Effector CD4-positive, alpha-beta T cell (primary cell): ENCODE measurements at regions not wholly inside any gene's neighbourhood (a gene's known extent, or its start where the extent isn't known, plus 50 kb on each side); places are given as distances from the start of the nearest gene placed in this dataset.

Experiments
- DNase-seq: peaks from one replicate; pipeline ENCODE4 v3.0.0-alpha.2; 2020

DNA sequence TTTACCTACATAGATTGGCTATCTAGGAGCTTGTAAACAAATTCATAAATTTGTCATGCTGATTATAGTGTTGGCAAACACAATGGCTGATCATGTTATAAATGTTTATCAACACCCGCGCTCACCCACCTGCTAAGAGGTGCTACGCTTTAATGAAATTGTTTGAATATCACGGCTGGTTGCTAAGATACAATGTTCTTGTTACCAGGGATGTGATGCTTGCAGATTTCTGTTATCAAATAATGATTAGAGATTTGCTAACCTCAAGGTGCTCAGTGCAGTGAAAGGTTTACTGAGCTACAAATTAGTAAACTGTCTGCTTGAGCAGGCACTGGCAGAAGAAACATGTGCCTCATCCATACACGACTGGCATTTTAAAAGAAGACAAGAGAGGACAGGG is 160.0 kb upstream of the ZEB2 start:
- DNase-seq: no peak

DNA sequence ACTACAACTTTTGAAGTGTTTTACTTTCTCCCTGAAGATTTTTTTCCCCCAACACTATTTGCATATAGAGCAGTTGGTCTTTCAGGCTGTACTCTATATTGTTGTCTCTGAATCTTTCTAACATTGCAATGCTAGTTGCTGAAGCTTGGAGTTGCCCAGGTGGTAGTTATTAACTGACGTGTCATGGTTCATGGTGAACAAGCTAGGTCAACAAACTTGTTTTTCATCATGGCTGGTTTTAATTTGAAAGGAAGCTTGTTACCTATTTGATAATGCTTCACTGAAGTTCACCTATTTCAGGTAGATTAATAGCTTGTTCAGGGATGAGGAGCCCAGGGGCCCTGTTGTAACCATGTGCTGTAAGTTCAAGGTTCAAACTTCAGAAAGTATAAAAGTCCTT is 158.8 kb upstream of the ZEB2 start:
- no peak for DNase-seq

DNA sequence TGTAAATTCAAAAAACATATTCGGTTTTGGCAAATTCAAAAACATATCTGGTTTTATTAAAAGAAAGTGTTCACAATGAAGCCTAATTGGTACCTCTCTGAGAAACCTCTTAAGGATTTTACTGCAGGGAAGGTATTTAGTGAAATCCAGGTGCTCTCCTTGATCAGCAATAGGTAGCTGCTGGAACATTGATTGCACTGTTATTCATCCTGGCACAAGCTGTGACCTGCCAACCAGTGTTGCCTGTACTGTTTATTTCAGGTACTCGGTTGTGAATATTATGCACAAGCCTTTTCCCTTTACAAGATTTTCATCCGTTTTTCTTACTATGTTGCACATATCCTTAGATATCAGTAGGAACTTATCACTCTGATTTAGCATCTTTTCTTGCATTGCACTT is 155.8 kb upstream of the ZEB2 start:
- no peak for DNase-seq

DNA sequence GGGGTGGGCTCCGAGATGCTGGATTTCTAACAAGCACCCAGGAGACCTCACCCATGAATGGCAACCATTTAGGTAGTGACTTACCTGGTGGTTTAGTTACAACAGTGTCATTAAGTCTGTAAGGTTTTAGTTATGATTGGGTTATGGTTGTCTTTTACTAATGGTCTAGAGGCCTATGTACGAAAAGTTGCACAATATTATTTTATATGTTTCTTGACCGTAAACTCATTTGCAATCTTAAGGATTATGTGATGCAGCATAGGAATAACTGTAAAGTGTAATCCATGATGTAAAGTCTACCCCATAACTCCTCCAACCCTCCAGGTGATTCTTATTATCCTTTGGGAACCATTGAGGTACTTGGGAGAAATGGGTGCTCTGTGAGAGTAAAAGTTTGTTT is 155.4 kb upstream of the ZEB2 start:
- DNase-seq: no peak

DNA sequence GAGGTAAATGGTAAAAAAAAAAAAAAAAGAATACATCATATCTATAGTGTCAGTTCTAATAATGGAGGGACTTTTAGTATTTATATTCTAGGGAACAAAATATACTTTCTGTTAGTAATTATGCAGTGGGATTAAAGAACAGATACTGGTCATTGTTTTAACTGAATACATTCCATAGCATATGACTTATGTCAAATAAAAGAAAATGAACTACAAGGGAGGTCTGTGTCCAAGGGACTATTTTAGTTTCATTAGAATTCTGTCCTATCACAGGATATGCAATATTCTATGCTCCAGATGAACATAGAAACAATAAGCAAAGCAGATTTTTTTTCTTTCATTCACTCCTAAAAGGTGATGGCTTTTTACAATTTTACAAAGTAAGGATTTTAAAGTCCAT is 154.2 kb upstream of the ZEB2 start:
- DNase-seq: no peak

DNA sequence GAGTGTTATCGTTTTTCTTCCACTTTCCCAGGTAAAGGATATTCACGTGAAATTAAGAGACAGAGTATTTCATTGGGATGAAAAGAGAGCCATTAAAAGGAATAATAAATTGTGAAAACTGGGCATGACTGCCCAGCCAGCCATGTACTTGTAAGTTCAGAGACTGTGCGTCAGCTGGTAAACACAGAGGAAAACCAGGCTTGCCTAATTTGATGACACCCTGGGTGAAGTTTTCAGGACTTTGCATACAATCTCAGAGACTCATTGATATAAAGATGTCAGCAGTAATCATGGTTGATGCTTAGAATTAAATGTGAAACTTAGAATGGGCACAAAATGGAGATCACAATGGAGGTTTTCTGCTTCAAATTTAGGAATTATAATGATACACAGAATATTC is 153.5 kb upstream of the ZEB2 start:
- DNase-seq: no peak

DNA sequence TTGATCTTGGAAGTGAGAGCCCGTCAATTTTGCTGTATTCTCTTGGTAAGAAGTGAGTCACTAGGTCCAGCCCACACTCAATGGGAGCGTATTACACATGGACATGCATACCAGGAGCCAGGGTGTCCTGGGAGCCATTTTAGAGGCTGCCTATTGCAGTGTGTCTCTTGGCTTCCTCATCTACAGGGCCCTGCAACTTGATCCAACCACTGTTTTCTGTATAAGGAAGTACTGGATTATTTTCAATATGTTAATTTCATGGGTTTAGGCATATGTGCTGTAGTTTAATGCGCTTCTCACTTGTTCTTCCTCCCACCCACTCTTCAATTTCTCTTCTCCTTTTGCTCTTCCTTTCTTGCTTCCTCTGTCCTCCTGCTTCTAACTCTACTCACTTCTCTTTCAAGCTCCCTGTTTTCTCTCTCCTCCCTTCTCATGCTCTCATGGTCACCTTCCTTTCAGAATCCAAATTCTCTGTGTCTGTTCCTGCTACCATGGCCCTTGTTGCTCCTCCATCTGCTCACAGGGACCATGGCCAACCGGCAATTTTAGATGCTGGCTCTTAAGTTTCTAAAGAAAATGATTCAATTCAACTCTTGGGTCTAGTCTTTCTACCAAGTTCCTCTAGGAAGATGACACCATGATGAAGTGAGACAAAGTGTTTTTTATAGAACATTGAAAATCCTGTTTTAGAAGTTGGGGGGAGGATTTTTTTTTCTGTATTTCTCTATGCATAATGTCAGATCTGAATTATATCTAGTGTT is 152.0 kb upstream of the ZEB2 start:
- DNase-seq: no peak

DNA sequence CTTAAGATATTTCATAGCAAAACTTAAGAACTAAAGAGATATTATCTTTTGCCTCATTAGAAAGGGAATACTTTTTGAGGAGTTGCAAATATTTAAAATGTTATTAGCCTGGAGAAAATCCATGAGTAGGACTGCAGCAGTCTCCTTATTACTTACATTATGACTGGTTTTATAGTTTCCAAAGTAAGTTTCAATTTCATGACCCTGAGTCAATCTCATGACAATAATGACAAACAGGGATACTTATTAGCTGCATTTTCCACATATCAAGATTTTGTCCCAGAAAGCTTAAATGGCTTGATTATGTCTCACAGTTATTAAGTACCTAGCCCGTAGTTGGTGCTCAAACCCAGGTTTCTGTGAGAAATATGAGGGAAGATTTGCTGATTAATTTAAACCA is 150.8 kb upstream of the ZEB2 start:
- DNase-seq: no peak

DNA sequence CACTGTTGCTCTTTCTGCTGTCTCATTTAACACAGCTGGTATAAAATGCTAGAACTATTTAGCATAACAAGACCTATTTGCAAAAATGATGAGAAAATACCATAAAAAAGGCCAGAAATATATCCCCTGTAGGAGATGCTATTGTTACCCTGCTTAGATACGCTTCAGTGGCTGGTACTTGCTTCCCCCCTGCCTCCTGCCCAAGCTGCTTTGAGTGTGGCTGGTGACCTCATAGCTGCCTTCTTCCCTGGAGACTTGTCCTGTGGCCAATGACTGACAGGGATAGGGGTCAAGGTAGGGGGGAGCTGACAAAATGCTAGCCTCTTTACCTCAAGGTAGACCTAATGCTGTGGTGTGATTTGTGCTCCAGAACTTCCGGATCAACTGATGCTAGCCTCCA is 150.2 kb upstream of the ZEB2 start:
- DNase-seq: no peak

DNA sequence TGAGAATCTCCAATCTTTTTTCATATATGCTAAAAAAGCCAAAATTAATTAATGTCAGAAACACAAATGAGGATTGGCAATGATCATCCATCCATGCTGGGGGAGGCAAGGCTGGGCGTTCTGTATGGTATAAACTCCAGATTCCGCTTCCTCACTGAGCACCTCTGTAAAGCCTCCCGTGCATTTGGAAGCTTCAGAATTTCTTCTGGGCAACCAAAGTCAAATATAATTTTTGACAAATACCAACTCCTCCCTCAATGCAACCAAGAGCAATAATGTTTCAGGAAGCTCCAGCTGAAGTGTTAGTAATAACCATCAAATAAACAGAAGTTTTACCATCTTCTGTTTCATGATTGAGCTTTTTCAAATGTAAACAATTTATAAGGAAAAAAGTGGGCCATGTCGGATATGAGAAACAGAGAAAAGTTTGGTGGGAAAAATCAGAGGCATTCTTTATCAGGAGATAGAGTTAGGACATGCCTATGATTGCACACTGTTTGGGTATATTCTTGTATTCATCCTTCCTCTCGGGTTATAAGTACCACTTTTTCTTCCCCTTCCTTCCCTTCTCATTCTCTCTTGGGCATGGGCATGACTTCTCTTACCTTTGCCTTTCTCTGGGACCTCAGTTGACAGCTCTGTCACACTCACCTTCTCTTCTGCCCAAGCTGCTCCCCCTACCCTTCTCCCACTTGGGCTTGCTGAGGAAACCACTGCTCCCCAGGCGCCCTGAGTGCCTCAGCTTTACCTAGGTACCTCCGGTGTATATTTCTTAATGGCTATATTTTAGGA is 149.5 kb upstream of the ZEB2 start:
- no peak for DNase-seq

DNA sequence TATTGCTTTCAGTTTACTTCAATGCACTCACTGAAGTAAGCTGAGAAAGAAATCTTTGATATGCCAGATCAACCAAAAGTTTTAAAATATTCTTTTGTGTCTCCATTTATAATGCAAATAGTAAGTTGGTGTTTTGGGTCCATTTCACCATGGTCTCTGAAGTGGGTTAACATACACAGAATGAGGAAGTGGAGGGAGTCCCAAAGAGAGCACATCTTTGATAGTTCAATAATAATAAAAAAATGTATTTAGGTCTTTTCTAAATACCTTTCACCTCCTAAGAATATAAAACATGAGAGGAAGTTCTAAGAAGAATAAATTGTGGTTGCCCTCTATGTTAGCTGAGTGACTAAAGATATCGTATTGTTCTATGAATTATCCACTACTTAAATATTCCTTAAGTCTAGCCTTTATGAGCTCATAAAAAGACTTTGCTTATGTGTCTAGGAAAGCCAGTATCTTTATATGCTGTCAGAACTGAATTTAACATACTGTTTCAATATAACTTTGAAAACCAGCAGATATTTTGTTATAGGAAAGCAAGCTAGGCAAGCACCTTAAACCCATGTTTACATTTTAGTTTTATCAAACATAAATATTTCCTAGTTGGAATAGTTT is 148.7 kb upstream of the ZEB2 start:
- no peak for DNase-seq

DNA sequence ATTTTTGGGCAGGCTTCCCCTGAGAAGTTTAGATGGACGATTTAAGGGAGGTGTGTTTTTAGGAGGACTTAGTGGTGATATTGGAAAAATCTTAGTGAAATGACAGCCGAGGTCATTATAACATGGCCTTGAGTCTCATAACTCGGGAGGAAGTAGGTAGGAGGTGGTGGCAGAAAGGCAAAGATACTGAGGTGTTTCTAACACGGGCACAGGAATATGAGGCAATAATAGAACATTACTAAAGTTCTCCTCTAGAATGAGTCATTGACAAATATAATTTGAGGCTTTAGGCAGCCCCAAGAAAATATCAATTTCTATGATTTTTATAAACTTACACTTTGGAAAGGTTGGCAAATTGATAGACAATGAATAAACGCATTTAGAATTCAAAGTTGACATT is 146.1 kb upstream of the ZEB2 start:
- DNase-seq: no peak

DNA sequence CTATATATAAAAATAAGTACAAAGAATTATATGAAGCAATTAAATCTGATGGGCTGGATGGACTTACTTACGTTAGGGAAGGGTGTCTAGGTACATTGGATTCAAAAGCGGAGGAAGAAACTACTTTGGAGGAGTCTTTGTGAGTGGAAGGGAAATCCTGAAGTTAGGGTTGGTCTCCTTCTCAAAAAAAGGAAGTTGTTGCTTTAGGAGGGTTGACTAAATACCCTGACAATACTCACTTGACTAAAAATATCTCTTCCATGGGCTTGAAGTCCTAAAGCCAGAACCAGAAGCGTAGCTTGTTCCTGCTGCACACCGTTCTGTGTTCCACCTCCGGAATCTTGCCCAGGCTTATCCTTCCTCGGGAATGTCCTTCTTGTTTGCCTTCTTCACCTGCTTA is 143.3 kb upstream of the ZEB2 start:
- no peak for DNase-seq

DNA sequence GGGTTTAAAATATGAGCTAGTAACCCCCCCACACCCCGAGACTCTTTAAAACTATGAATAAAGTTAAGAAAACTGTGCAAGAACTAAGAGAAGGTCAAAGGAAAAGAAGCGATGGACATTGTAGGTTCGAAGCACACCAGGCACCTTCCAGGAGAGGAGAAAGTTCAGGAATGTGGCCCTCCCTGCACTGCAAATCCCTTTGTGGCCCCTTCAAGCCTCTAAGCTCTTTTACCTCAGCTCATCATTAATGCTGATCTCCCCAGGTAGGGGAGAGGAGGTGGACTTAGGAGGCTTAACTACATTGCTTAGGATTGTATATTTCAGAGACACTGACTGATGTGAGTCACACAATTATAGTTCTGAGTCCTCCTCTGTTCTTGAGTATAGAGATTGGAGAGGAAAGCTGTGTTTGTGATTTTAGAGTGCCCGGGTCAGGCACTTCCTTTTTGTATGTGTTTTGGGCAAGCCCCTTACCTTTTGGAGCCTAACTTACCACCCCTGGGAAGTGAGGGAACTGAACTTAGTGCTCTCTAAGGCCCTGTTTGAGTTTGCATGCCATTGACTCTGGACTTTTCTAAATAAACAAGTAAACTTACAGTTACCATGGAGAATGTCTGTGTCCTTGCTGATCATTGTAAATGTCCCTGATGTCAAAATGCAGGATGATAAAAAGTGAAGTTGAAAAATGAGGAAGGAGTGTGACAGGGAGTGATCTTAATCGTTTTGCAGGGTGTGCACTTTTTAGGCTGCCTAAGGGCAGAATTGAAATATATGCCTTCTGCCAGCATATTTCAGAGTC is 140.8 kb upstream of the ZEB2 start:
- DNase-seq: no peak

DNA sequence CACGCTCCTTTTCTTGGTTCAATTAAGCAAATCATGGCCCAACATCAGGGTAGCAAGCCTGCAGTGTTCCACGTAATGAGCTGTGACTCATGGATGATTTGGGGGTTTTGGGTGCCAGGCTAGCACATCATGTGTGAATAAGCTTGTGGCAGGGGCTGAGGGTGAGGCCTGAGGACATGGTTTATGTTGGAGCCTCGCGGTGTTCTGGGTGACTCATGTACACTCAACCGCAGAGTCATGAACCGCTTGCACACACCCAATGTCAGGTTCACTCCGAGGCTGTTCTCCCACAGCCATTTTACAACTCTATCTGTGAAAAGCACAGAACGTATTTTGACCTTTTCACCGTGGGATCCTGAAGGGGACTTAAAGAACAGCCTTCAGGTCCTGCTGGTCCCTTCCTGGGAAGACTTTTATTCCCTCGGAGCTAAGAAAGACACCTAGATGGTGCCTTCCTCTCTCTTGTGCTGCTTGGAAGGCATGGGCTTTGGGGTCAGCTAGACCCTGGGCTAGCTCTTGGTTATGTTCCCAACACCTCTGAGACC is 139.9 kb upstream of the ZEB2 start:
- peak; percentile 18 for DNase-seq

DNA sequence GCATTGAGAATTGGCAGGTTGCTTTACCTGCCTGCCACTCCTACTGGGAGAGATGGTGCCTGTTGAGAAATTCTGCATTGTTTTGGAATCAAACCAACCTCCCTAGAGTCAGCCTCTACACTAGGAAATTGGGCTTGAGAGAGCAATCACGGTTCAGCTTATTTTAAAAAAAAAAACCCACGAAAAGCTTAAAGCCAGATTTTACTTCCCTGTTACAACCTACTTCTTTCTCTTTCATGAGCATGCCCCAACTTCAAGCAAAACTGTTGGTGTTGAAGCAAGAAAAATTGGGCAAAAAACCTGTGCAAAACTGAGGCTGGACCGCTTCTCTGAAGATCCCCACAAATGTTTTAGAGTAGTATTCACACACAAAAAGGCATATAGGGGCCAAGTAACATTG is 134.6 kb upstream of the ZEB2 start:
- DNase-seq: no peak

DNA sequence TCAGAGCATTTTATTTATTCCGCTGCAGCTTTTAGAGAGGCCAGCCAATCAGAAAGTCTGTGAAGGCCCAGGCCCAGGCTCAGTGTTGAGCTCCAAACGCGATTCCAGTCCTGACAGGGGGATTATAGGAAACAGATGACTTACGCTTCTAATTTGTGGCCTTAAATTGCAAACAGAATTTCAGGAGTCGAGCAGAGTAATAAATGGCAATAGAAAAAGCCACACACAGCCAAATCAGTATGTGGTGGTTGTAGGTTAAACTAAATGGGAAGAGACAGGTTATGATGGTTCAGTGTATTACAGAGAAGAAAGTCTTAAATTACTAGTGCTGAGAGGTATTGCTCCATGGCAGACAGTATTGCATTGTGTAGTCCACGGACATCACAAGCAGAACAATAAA is 131.0 kb upstream of the ZEB2 start:
- no peak for DNase-seq

DNA sequence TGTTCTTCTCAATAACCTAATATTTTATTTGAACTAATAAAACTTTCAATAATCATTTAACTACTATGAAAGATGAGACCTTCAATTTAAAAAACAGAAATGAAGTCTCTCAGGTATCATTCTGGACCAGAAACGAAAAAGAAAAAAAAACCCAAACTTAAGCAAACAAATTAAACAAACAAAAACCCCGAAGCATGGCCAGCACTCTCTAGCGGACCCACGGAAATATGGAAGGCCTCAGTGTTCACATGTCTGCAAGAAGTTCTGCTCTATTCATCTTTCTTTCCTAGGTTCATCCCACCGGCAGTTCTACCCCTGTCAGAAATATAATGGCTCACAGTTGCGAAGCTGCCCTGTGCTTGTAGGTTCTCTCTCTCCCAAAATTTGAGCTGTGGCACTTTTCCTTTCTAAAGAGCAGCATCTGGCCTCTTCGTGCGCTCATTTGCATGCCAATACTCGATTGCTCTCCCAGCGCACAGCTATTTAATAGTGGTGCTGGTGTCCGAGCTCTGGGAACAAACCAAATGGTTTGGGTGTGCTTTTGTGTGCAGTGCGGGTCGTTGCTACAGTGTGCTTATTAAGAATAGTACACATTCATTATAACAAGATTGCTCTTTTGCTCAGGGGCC is 129.0 kb upstream of the ZEB2 start:
- no peak for DNase-seq

DNA sequence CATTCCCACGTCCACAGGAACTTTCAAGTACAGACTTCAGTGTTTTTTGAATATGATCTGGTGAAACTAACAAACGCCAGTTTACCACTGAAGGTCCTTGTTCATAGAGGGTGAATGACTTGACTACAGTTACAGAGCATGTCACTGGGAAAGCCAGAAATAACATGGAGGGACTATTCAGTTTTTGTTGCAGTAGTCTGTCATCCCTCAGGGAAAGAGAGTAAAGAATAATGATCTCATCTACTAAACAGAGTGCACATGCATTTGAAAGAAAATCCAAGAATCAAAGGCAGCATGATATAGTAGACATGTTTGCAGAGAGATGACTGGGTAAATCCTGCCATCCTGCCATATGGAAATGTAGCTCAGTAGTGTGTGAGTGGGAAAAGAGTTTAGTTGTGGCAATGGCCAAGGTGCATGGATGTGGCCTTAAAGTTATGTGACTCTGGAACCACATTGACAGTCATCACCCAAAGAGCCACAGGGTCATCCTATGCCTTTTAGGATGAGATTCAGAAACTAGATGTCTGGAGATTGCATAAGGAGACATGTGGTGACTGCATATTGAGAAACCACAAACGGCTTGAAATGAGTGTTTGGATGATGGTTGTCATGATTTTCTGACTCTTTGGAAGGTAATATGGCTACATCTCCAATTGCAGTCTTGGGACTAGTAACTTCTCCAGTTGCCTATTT is 125.3 kb upstream of the ZEB2 start:
- no peak for DNase-seq

DNA sequence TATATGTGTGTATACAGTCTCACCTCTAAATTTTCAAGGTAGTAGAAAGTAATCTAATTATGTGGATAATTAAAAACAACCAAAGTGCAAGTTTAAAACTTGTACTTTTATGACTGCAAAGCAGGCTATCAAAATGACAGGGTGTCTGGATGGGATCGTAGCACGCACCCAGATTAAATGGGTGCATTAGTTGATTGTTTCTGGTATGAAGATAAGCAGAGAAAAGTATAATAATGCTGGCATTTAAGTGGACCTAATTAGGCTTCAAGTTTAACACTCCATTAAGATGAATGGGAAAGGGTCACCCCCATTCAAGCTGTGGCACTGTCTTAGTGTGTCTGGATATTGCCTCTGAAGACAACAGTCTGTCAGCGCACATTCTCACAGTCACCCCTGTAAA is 124.6 kb upstream of the ZEB2 start:
- DNase-seq: no peak

DNA sequence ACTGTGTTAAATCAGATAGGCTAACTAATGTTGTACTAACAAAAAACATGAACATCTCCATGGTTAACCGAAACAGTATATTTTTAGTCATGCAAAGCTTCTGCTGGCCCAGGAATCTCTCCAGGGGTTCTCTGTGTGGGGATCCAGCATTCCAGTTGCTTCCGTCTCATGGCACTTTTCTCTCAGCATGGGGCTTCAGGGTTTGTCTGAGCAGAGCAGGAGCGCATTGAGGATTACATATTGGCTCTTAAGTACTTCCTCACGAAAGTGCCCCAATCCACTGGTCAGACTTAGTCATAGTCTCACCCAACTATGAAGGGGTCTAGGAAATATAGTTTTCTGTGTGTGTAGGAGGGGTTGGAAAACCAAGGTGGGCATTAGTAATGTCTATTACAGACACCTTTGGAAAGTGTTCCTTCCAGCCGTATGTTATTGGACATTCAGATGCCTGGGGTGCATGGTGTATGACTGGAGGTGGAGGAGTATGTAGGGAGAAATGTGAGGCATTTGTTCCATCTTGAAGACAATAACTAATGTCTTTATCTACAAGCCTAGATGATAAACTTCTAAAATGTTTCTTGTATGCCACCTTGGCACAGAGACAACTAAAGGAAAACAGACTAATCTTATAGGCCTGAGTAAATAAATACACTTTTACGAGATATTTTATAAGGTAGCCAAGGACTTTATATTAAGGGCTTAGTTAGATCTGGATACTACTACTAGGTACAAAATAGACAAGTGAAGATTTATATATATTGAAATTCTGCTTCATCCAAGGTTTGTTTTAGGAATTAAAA is 123.8 kb upstream of the ZEB2 start:
- no peak for DNase-seq
